B cell (primary cell): ENCODE measurements at regions not wholly inside any gene's neighbourhood (a gene's known extent, or its start where the extent isn't known, plus 50 kb on each side); places are given as distances from the start of the nearest gene placed in this dataset.

ENCODE experiments used
- ATAC-seq: fragments of 200-7000 bp; cut with Tn5 transposase; one replicate; pipeline ENCODE4 v1.10.0; 2021; ENCODE audit warnings: low read depth, mild to moderate bottlenecking, moderate number of reproducible peaks, moderate library complexity
- CTCF ChIA-PET: fragments of 350-600 bp; sonication (Branson Sonifier 250); formaldehyde crosslinking; loops from one replicate; lab custom pipeline; 2021; ENCODE audit warnings: antibody characterized with exemption, inconsistent platforms; lab: Charles Lee
- POLR2A ChIA-PET: fragments of 350-600 bp; sonication (Branson Sonifier 250); formaldehyde crosslinking; loops from one replicate; lab custom pipeline; 2021; ENCODE audit warnings: antibody characterized with exemption; lab: Charles Lee
- DNase-seq: peaks from one replicate; pipeline ENCODE4 v3.0.0; 2013
- H2AFZ ChIP-seq: 2 replicates; pipeline ENCODE4 v1.6.1; 2012; ENCODE audit warnings: mild to moderate bottlenecking, low read depth, low read length; ENCODE audit not compliant: insufficient read depth, poor library complexity, severe bottlenecking
- H3K27ac ChIP-seq, 2 donors: 1 replicate in 1 of 2; 2 replicates in 1 of 2; pipeline ENCODE4 v1.5.1; 2012 to 2013; ENCODE audit warnings: low read length in 2 of 2, mild to moderate bottlenecking in 2 of 2, moderate library complexity in 1 of 2
- H3K27me3 ChIP-seq, 4 experiments: fragments of 200-600 bp in 1 of 4; sonication (generic) in 1 of 4; replicated peaks in 1 of 4; 1 replicate in 2 of 4; 2 replicates in 2 of 4; pipeline versions ENCODE4 v1.6.1 to v1.7.0; 2013 to 2016; ENCODE audit warnings: low read length in 3 of 4, mild to moderate bottlenecking in 2 of 4, mixed read lengths in 1 of 4, moderate library complexity in 1 of 4; ENCODE audit not compliant: insufficient read depth in 4 of 4, control insufficient read depth in 3 of 4; ENCODE audit errors: control extremely low read depth in 1 of 4
- H3K36me3 ChIP-seq, 2 experiments: replicated peaks in 1 of 2; 1 replicate in 1 of 2; 2 replicates in 1 of 2; pipeline versions ENCODE4 v1.6.1 to v1.7.1; 2013; ENCODE audit warnings: low read length in 1 of 2; ENCODE audit not compliant: insufficient read depth in 2 of 2, control insufficient read depth in 1 of 2; ENCODE audit errors: control extremely low read depth in 1 of 2, extremely low read depth in 1 of 2
- H3K4me1 ChIP-seq, 2 donors: fragments of 200-600 bp in 1 of 2; sonication (generic) in 1 of 2; 1 replicate in 1 of 2; 2 replicates in 1 of 2; pipeline versions ENCODE4 v1.5.1 to v1.6.1; 2013 to 2017; ENCODE audit warnings: low read length in 2 of 2; ENCODE audit not compliant: control insufficient read depth in 2 of 2, insufficient read depth in 2 of 2
- H3K4me2 ChIP-seq: replicated peaks from 2 replicates; pipeline ENCODE3; 2012; ENCODE audit warnings: mild to moderate bottlenecking, low read depth, low read length; ENCODE audit not compliant: poor library complexity, severe bottlenecking
- H3K4me3 ChIP-seq, 5 experiments: fragments of 200-600 bp in 1 of 5; sonication (generic) in 1 of 5; 1 replicate in 3 of 5; 2 replicates in 2 of 5; pipeline versions ENCODE4 v1.5.1 to v1.7.0; 2011 to 2016; ENCODE audit warnings: low read length in 4 of 5, mild to moderate bottlenecking in 4 of 5, low read depth in 2 of 5, control low read depth in 1 of 5, moderate library complexity in 1 of 5; ENCODE audit not compliant: insufficient read depth in 1 of 5; ENCODE audit errors: control extremely low read depth in 1 of 5, extremely low read depth in 1 of 5
- H3K79me2 ChIP-seq: fragments of 200-600 bp; sonication (generic); one replicate; pipeline ENCODE4 v1.6.0; 2016; ENCODE audit warnings: low read length; ENCODE audit not compliant: control insufficient read depth, insufficient read depth
- H3K9ac ChIP-seq: fragments of 200-600 bp; sonication (generic); 2 replicates; pipeline ENCODE4 v1.6.1; 2017; ENCODE audit warnings: mild to moderate bottlenecking, low read length, moderate library complexity
- H3K9me3 ChIP-seq, 3 donors: one replicate each; pipeline versions ENCODE4 v1.6.1 to v1.7.1; 2013; ENCODE audit warnings: low read length in 2 of 3; ENCODE audit not compliant: control insufficient read depth in 2 of 3, insufficient read depth in 1 of 3; ENCODE audit errors: control extremely low read depth in 1 of 3
- H4K20me1 ChIP-seq: 2 replicates; pipeline ENCODE4 v1.6.0; 2012; ENCODE audit warnings: mild to moderate bottlenecking, low read length; ENCODE audit not compliant: insufficient read depth, control insufficient read depth, poor library complexity, severe bottlenecking
- H3K27ac Mint-ChIP-seq: one replicate; pipeline ENCODE4 v1.8.0; 2021; ENCODE audit warnings: mixed read lengths
- H3K27me3 Mint-ChIP-seq: one replicate; pipeline ENCODE4 v1.8.0; 2021; ENCODE audit warnings: mixed read lengths
- H3K4me1 Mint-ChIP-seq: one replicate; pipeline ENCODE4 v1.8.0; 2021; ENCODE audit warnings: mixed read lengths
- H3K4me3 Mint-ChIP-seq: one replicate; pipeline ENCODE4 v1.8.0; 2021; ENCODE audit warnings: mixed read lengths
- H3K9me3 Mint-ChIP-seq: one replicate; pipeline ENCODE4 v1.8.0; 2022; ENCODE audit warnings: mixed read lengths; ENCODE audit not compliant: insufficient read depth
- EZH2 ChIP-seq: IDR thresholded peaks from 2 replicates; pipeline ENCODE4 v1.6.1; 2012; ENCODE audit warnings: borderline replicate concordance, low read depth, mild to moderate bottlenecking, moderate library complexity, low read length; ENCODE audit not compliant: insufficient read depth, poor library complexity, severe bottlenecking
- WGBS: methylation state at CpG from one replicate; pipeline ENCODE4 v1.1.5; 2013; ENCODE audit warnings: missing lambda C conversion rate; ENCODE audit not compliant: insufficient coverage; 5-methylcytosine and 5-hydroxymethylcytosine counted together
- intact Hi-C: fragments of 100-400 bp; cut with micrococcal nuclease; formaldehyde crosslinking; loops from one replicate; pipeline ENCODE4 v1.10.0; 2022
- TF ChIP-seq, protein P1 (sequence below): fragments of 200-600 bp; IDR thresholded peaks from one replicate; pipeline ENCODE4 v1.8.0; 2022; ENCODE audit warnings: antibody characterized with exemption, mild to moderate bottlenecking

DNA sequence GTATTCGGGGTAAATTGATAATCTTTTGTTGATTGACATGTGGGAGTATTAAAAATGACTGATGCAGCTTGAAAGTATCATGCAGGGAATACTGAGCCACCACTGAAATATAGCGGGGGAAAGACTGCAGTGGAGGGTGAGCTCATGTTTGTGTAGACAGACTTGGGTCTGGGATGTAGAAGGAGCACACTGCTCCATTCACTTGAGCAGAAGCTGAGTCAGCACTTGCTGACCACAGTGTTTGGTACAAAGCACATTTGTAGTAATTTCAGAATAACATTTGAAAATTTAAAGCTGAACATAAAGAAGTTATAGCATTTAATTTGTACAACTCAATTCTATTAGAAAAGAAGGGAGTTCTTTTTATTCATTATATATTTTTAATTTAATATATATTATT, 304.3 kb upstream of the PRICKLE1 start:
- no peaks in the 10 kb centered on the region for H3K4me1 ChIP-seq
- H2AFZ ChIP-seq: no peak overlapping the region
- intact Hi-C loops: no loop called here
- no peak overlapping the region for H3K4me2 ChIP-seq
- Mint-ChIP-seq H3K4me1 (no peaks in the 10 kb centered on the region), H3K4me3 (no peak overlapping the region), H3K27me3 (no peaks in the 10 kb centered on the region), H3K9me3 (peaks cover 6% of the 10 kb centered on the region), H3K27ac (no peak overlapping the region)
- 92% methylated on average over 2 of the region's 2 CpGs for WGBS
- H3K9me3 ChIP-seq: no peaks in the 10 kb centered on the region
- TF ChIP-seq, protein P1, sequence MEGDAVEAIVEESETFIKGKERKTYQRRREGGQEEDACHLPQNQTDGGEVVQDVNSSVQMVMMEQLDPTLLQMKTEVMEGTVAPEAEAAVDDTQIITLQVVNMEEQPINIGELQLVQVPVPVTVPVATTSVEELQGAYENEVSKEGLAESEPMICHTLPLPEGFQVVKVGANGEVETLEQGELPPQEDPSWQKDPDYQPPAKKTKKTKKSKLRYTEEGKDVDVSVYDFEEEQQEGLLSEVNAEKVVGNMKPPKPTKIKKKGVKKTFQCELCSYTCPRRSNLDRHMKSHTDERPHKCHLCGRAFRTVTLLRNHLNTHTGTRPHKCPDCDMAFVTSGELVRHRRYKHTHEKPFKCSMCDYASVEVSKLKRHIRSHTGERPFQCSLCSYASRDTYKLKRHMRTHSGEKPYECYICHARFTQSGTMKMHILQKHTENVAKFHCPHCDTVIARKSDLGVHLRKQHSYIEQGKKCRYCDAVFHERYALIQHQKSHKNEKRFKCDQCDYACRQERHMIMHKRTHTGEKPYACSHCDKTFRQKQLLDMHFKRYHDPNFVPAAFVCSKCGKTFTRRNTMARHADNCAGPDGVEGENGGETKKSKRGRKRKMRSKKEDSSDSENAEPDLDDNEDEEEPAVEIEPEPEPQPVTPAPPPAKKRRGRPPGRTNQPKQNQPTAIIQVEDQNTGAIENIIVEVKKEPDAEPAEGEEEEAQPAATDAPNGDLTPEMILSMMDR: no peak
- no peak for TF ChIP-seq EZH2
- ATAC-seq (no peak), DNase-seq (no peak)
- ChIA-PET POLR2A (no interaction called here), CTCF (no interaction called here)
- H3K27me3 ChIP-seq: no peaks in the 10 kb centered on the region
- no peaks in the 10 kb centered on the region for H3K36me3 ChIP-seq
- no peak overlapping the region for H3K9ac ChIP-seq
- no peaks in the 10 kb centered on the region for H4K20me1 ChIP-seq
- no peak overlapping the region for H3K4me3 ChIP-seq
- no peak overlapping the region for H3K27ac ChIP-seq
- no peaks in the 10 kb centered on the region for H3K79me2 ChIP-seq

DNA sequence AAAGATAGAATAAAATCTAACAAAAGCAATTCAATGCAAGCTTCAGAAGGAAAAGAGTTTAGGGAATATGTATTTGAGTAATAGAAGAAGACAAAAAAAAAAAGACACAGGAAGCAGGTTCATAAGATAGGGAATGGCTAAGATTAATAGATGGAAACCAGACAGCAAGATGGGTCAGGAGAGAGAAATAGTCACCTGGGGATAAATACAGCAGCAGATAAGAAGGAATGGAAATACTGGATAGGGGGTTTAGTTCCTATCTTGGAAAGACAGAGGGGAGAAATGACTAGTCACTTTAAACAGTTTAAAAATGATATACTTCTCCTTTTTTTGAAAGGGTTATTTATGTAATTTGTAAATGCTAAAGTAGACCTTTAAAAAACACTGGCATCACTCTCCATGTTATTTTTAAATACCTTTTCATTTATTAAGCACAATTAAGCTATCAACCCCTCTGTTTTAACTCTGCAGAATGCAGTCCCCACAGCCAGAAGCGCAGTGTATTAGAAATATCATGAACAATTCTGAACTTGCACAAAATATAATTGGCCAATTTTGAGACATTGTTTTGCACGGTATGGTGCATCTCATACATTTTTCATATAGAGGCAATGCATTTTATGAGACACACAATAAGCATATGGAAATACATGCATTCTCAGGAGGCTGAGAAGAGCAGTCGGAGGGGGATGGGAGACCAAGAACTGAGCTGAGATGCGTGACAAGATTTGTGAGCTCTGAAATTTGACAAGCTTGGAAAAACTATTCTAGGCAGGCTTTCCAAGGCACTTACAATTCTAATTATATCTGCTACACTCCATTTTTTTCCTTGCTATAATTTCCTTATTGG, 303.4 kb upstream of the PRICKLE1 start:
- Histone ChIP-seq H3K36me3 (no peaks in the 10 kb centered on the region), H3K9ac (no peak overlapping the region), H3K4me2 (no peak overlapping the region), H3K79me2 (no peaks in the 10 kb centered on the region), H3K4me3 (no peak overlapping the region), H3K9me3 (peaks cover 0 to 3% (median 0%) of the 10 kb centered on the region in 3 donors), H3K27ac (no peak overlapping the region), H3K4me1 (no peaks in the 10 kb centered on the region), H4K20me1 (no peaks in the 10 kb centered on the region), H2AFZ (no peak overlapping the region), H3K27me3 (no peaks in the 10 kb centered on the region)
- CTCF ChIA-PET: no interaction called here
- Mint-ChIP-seq H3K4me3 (no peak overlapping the region), H3K9me3 (peaks cover 6% of the 10 kb centered on the region), H3K27me3 (no peaks in the 10 kb centered on the region), H3K4me1 (no peaks in the 10 kb centered on the region), H3K27ac (no peak overlapping the region)
- DNase-seq (no peak), ATAC-seq (no peak)
- WGBS: 100% methylated on average over 3 of the region's 4 CpGs
- intact Hi-C loops: no loop called here
- TF ChIP-seq, protein P1: no peak
- TF ChIP-seq EZH2: no peak
- POLR2A ChIA-PET: no interaction called here
